H1 (cell line): ENCODE measurements at regions not wholly inside any gene's neighbourhood (a gene's known extent, or its start where the extent isn't known, plus 50 kb on each side); places are given as distances from the start of the nearest gene placed in this dataset.

Experiments used
- CTCF ChIA-PET: fragments of 300-600 bp; sonication (Branson Sonifier 250); formaldehyde crosslinking; loops from one replicate; lab custom pipeline; 2021; ENCODE audit not compliant: partially characterized antibody; lab: Charles Lee
- POLR2A ChIA-PET: fragments of 300-600 bp; sonication (Branson Sonifier 250); formaldehyde crosslinking; loops from one replicate; lab custom pipeline; 2021; ENCODE audit warnings: inconsistent platforms; ENCODE audit not compliant: partially characterized antibody; lab: Charles Lee
- DNase-seq, 2 experiments: peaks; one replicate each; pipeline versions ENCODE4 v3.0.0 to v3.0.0-alpha.2; 2010 to 2022; ENCODE audit warnings: low spot score in 2 of 2, low read depth in 1 of 2, mixed read lengths in 1 of 2
- FAIRE-seq: peaks from 2 replicates; lab custom pipeline; 2011; peaks lifted over from hg19 to GRCh38; lab: Jason Lieb, UNC
- H2AFZ ChIP-seq: 2 replicates; pipeline ENCODE4 v1.8.1; 2012; ENCODE audit warnings: low read length, inconsistent platforms
- H2AK5ac ChIP-seq: 2 replicates; pipeline ENCODE4 v1.6.1; 2013; ENCODE audit warnings: low read depth, low read length
- H2BK120ac ChIP-seq: replicated peaks from 2 replicates; pipeline ENCODE3; 2013; ENCODE audit warnings: low read depth, low read length, inconsistent platforms
- H2BK12ac ChIP-seq: 2 replicates; pipeline ENCODE4 v1.6.1; 2013; ENCODE audit warnings: low read depth, low read length
- H2BK15ac ChIP-seq: 2 replicates; pipeline ENCODE4 v1.6.1; 2013; ENCODE audit warnings: low read length
- H2BK20ac ChIP-seq: 2 replicates; pipeline ENCODE4 v1.6.1; 2013; ENCODE audit warnings: low read length
- H2BK5ac ChIP-seq: 2 replicates; pipeline ENCODE4 v1.6.1; 2013; ENCODE audit warnings: low read depth, low read length
- H3K14ac ChIP-seq: 2 replicates; pipeline ENCODE4 v1.6.1; 2013; ENCODE audit warnings: inconsistent platforms; ENCODE audit not compliant: insufficient read length
- H3K18ac ChIP-seq: 2 replicates; pipeline ENCODE4 v1.6.1; 2013; ENCODE audit warnings: low read length; ENCODE audit errors: extremely low read depth
- H3K23ac ChIP-seq: 2 replicates; pipeline ENCODE4 v1.6.1; 2013; ENCODE audit warnings: inconsistent platforms; ENCODE audit not compliant: insufficient read length
- H3K23me2 ChIP-seq: 2 replicates; pipeline ENCODE4 v1.6.1; 2013; ENCODE audit warnings: low read depth, low read length
- H3K27ac ChIP-seq: 2 replicates; pipeline ENCODE4 v1.6.1; 2011; ENCODE audit warnings: low read depth, low read length, inconsistent platforms
- H3K27me3 ChIP-seq, 4 experiments: replicated peaks in 1 of 4; 1 replicate in 1 of 4; 2 replicates in 3 of 4; pipeline versions ENCODE4 v1.6.1 to v1.8.1; 2011 to 2013; ENCODE audit warnings: low read length in 3 of 4, mild to moderate bottlenecking in 3 of 4, inconsistent platforms in 2 of 4, mixed read lengths in 2 of 4, moderate library complexity in 1 of 4; ENCODE audit not compliant: control insufficient read depth in 3 of 4, insufficient read depth in 3 of 4; ENCODE audit errors: extremely low read depth in 1 of 4
- H3K36me3 ChIP-seq, 4 experiments: 2 replicates each; pipeline versions ENCODE4 v1.6.1 to v1.8.1; 2011 to 2013; ENCODE audit warnings: mild to moderate bottlenecking in 4 of 4, low read length in 3 of 4, moderate library complexity in 2 of 4, control low read depth in 1 of 4, inconsistent platforms in 1 of 4; ENCODE audit not compliant: insufficient read depth in 4 of 4, control insufficient read depth in 2 of 4
- H3K4ac ChIP-seq: replicated peaks from 2 replicates; pipeline ENCODE3; 2013; ENCODE audit warnings: low read length, low read depth, mixed read lengths, inconsistent platforms; ENCODE audit not compliant: insufficient read length
- H3K4me1 ChIP-seq, 4 experiments: replicated peaks in 1 of 4; 1 replicate in 1 of 4; 2 replicates in 3 of 4; pipeline versions ENCODE4 v1.6.1 to v1.8.1; 2011 to 2013; ENCODE audit warnings: low read length in 3 of 4, inconsistent platforms in 2 of 4, mixed read lengths in 1 of 4; ENCODE audit not compliant: insufficient read depth in 4 of 4, control insufficient read depth in 3 of 4
- H3K4me2 ChIP-seq, 2 experiments: 2 replicates each; pipeline versions ENCODE4 v1.6.1 to v1.8.1; 2011 to 2013; ENCODE audit warnings: low read depth in 2 of 2, low read length in 2 of 2, control low read depth in 1 of 2, inconsistent platforms in 1 of 2, mild to moderate bottlenecking in 1 of 2; ENCODE audit not compliant: insufficient read depth in 1 of 2
- H3K4me3 ChIP-seq, 4 experiments: fragments of 200-600, 300-600 bp in 1 of 4; sonication (generic), shearing (Covaris generic), sonication (Bioruptor Twin) in 1 of 4; 2 replicates each; pipeline versions ENCODE4 v1.5.1 to v1.8.1; 2011 to 2016; ENCODE audit warnings: low read length in 4 of 4, low read depth in 3 of 4, control low read depth in 2 of 4, inconsistent platforms in 2 of 4, mild to moderate bottlenecking in 2 of 4, mixed read lengths in 1 of 4, moderate library complexity in 1 of 4; ENCODE audit not compliant: insufficient read depth in 2 of 4; ENCODE audit errors: extremely low read depth in 1 of 4
- H3K56ac ChIP-seq: replicated peaks from 2 replicates; pipeline ENCODE3; 2013; ENCODE audit warnings: low read depth, mild to moderate bottlenecking, mixed read lengths, low read length, inconsistent platforms; ENCODE audit not compliant: insufficient read length
- H3K79me1 ChIP-seq: 2 replicates; pipeline ENCODE4 v1.6.1; 2013; ENCODE audit warnings: low read depth, low read length, control low read depth
- H3K79me2 ChIP-seq, 2 experiments: 2 replicates each; pipeline versions ENCODE4 v1.6.1 to v1.8.1; 2012 to 2013; ENCODE audit warnings: low read length in 2 of 2, mild to moderate bottlenecking in 2 of 2, inconsistent platforms in 1 of 2; ENCODE audit not compliant: insufficient read depth in 2 of 2, control insufficient read depth in 1 of 2
- H3K9ac ChIP-seq, 4 experiments: replicated peaks in 1 of 4; 1 replicate in 1 of 4; 2 replicates in 3 of 4; pipeline versions ENCODE4 v1.6.1 to v1.8.1; 2011 to 2013; ENCODE audit warnings: low read depth in 3 of 4, low read length in 3 of 4, control low read depth in 2 of 4, mild to moderate bottlenecking in 2 of 4, moderate library complexity in 2 of 4, inconsistent platforms in 1 of 4; ENCODE audit errors: extremely low read depth in 1 of 4
- H3K9me3 ChIP-seq, 2 experiments: 2 replicates each; pipeline versions ENCODE4 v1.6.1 to v1.8.1; 2012 to 2013; ENCODE audit warnings: mild to moderate bottlenecking in 2 of 2, moderate library complexity in 2 of 2, control low read depth in 1 of 2, inconsistent platforms in 1 of 2, low read depth in 1 of 2, low read length in 1 of 2, mixed read lengths in 1 of 2; ENCODE audit not compliant: insufficient read depth in 2 of 2
- H4K20me1 ChIP-seq, 2 experiments: replicated peaks in 1 of 2; 2 replicates each; pipeline versions ENCODE3 to v1.8.1; 2011 to 2013; ENCODE audit warnings: inconsistent platforms in 2 of 2, low read length in 2 of 2, mild to moderate bottlenecking in 1 of 2; ENCODE audit not compliant: insufficient read depth in 2 of 2, control insufficient read depth in 1 of 2
- H4K5ac ChIP-seq: 2 replicates; pipeline ENCODE4 v1.6.1; 2013; ENCODE audit warnings: low read length, low read depth, mixed read lengths, inconsistent platforms; ENCODE audit not compliant: insufficient read length
- H4K8ac ChIP-seq: 2 replicates; pipeline ENCODE4 v1.8.0; 2013; ENCODE audit warnings: mild to moderate bottlenecking, moderate library complexity, low read length, inconsistent platforms; ENCODE audit not compliant: insufficient read depth; ENCODE audit errors: extremely low read depth
- H4K91ac ChIP-seq: replicated peaks from 2 replicates; pipeline ENCODE3; 2013; ENCODE audit warnings: low read length, mixed read lengths, inconsistent platforms; ENCODE audit not compliant: insufficient read length
- BCL11A ChIP-seq, 2 experiments: IDR thresholded peaks; one replicate each; pipeline ENCODE4 v1.6.1; 2011; ENCODE audit warnings: low read depth in 2 of 2, low read length in 2 of 2, mild to moderate bottlenecking in 2 of 2
- CEBPB ChIP-seq: IDR thresholded peaks from 2 replicates; pipeline ENCODE4 v1.6.1; 2012; ENCODE audit warnings: low read depth, low read length
- CHD2 ChIP-seq: IDR thresholded peaks from 2 replicates; pipeline ENCODE4 v1.6.1; 2012; ENCODE audit warnings: low read length, improper control_type of control experiment
- GABPA ChIP-seq: IDR thresholded peaks from 2 replicates; pipeline ENCODE4 v1.6.1; 2011; ENCODE audit warnings: mild to moderate bottlenecking, low read length, moderate library complexity, borderline replicate concordance; ENCODE audit not compliant: insufficient read depth
- NANOG ChIP-seq: IDR thresholded peaks from 2 replicates; pipeline ENCODE4 v1.6.1; 2011; ENCODE audit warnings: low read length, low read depth, mild to moderate bottlenecking, inconsistent platforms; ENCODE audit not compliant: insufficient read depth, poor library complexity, severe bottlenecking
- NRF1 ChIP-seq: IDR thresholded peaks from 2 replicates; pipeline ENCODE4 v1.6.1; 2011; ENCODE audit warnings: mild to moderate bottlenecking, low read depth, low read length, improper control_type of control experiment
- SP2 ChIP-seq: IDR thresholded peaks from 2 replicates; pipeline ENCODE4 v1.6.1; 2012; ENCODE audit warnings: mild to moderate bottlenecking, low read length, inconsistent platforms
- SRF ChIP-seq: IDR thresholded peaks from 2 replicates; pipeline ENCODE4 v1.6.1; 2011; ENCODE audit warnings: mild to moderate bottlenecking, low read depth, low read length, moderate library complexity
- SUZ12 ChIP-seq: fragments of 200-600 bp; sonication (generic); IDR thresholded peaks from 2 replicates; pipeline ENCODE4 v1.6.1; 2012; ENCODE audit warnings: mild to moderate bottlenecking, inconsistent platforms, low read length, moderate library complexity, mixed read lengths
- TCF12 ChIP-seq: IDR thresholded peaks from 2 replicates; pipeline ENCODE4 v1.6.1; 2011; ENCODE audit warnings: low read depth, mild to moderate bottlenecking, low read length
- WGBS, 2 experiments: shearing (Covaris generic) in 1 of 2; methylation state at CpG; one replicate each; pipeline versions ENCODE4 v1.1.6 to v1.1.7; 2013 to 2015; ENCODE audit warnings: low lambda C conversion rate in 2 of 2, mixed read lengths in 2 of 2, inconsistent platforms in 1 of 2, low coverage in 1 of 2, missing lambda C conversion rate in 1 of 2; ENCODE audit not compliant: insufficient replicate concordance in 2 of 2, insufficient coverage in 1 of 2, insufficient read length in 1 of 2; ENCODE audit errors: extremely low coverage in 1 of 2, missing lambda C conversion rate in 1 of 2; 5-methylcytosine and 5-hydroxymethylcytosine counted together

DNA sequence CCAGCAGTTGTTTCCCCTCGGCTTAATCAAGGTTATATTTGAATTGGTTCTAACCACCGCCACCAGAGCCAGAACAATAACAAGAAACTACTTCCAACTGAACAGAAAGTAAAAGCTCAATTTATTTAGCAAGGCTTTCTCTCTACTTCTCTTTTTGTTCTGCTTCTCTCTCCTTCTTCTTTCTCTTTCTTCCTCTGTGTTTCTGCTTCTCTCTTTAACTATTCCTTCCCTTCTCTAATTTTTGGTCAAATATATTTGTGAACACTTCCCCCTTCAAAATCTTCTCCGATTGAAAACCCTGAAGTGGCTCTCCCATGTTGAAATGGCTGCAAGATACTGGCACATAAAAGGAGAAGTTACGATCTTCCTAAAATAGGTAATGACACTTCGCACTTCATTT is 1195.9 kb upstream of the PRKX start:
- WGBS, 2 experiments = 97% methylated on average over 5 of the region's 5 CpGs; no CpG with 5 or more reads in 1 of the 2 experiments
- H4K20me1 ChIP-seq = no peaks in the 10 kb centered on the region
- no peaks in the 10 kb centered on the region for H3K23me2 ChIP-seq
- no peak overlapping the region for H3K9ac ChIP-seq
- H3K4ac ChIP-seq = no peak overlapping the region
- H2BK20ac ChIP-seq = no peak overlapping the region
- no peak overlapping the region for H2BK120ac ChIP-seq
- no peak overlapping the region for H2BK15ac ChIP-seq
- no peak overlapping the region for H4K8ac ChIP-seq
- H3K79me2 ChIP-seq = no peaks in the 10 kb centered on the region
- no peak overlapping the region for H4K91ac ChIP-seq
- no peak for TF ChIP-seq BCL11A (IDR thresholded peaks at IDR 0.05; ENCODE audit: low read depth in 2 of 2, low read length in 2 of 2)
- no peak for TF ChIP-seq CHD2
- TF ChIP-seq SUZ12 = no peak
- no peak for TF ChIP-seq TCF12
- no peak for TF ChIP-seq NRF1
- no peak for TF ChIP-seq GABPA
- TF ChIP-seq SRF = no peak
- TF ChIP-seq SP2 = no peak
- TF ChIP-seq CEBPB = no peak
- no peak for TF ChIP-seq NANOG
- no peak overlapping the region for H4K5ac ChIP-seq
- no peak overlapping the region for H3K14ac ChIP-seq
- no peak overlapping the region for H2AFZ ChIP-seq
- ChIA-PET CTCF (no interaction called here), POLR2A (no interaction called here)
- H3K23ac ChIP-seq = no peak overlapping the region
- H2BK12ac ChIP-seq = no peak overlapping the region
- H3K4me3 ChIP-seq = no peak overlapping the region
- H3K27ac ChIP-seq = no peak overlapping the region
- no peak overlapping the region for H2AK5ac ChIP-seq
- H3K18ac ChIP-seq = no peak overlapping the region
- no peak overlapping the region for H3K56ac ChIP-seq
- no peaks in the 10 kb centered on the region for H3K36me3 ChIP-seq
- no peaks in the 10 kb centered on the region for H3K9me3 ChIP-seq
- H3K27me3 ChIP-seq = no peaks in the 10 kb centered on the region
- H2BK5ac ChIP-seq = no peak overlapping the region
- H3K4me2 ChIP-seq = no peak overlapping the region
- FAIRE-seq (no peak), DNase-seq (no peak)
- no peaks in the 10 kb centered on the region for H3K79me1 ChIP-seq
- no peaks in the 10 kb centered on the region for H3K4me1 ChIP-seq
